Colonic mucosa (tissue), 4 donors: ENCODE measurements at regions not wholly inside any gene's neighbourhood (a gene's known extent, or its start where the extent isn't known, plus 50 kb on each side); places are given as distances from the start of the nearest gene placed in this dataset.
A peak's percentile ranks its signal among the peaks of the same experiment; 100 is the strongest.

ENCODE experiments used
- DNase-seq: peaks from one replicate; pipeline ENCODE4 v3.0.0-alpha.2; 2020
- H3K27ac ChIP-seq: fragments of 200-600 bp; one replicate; pipeline ENCODE4 v1.8.0; 2021
- H3K27me3 ChIP-seq: fragments of 200-600 bp; one replicate; pipeline ENCODE4 v1.8.0; 2021
- H3K36me3 ChIP-seq: fragments of 200-600 bp; one replicate; pipeline ENCODE4 v1.8.0; 2021
- H3K4me1 ChIP-seq: fragments of 200-600 bp; one replicate; pipeline ENCODE4 v1.8.0; 2021; ENCODE audit warnings: mild to moderate bottlenecking
- H3K4me3 ChIP-seq: fragments of 200-600 bp; one replicate; pipeline ENCODE4 v1.8.0; 2021
- H3K9ac ChIP-seq, 2 donors: one replicate each; pipeline ENCODE4 v1.7.0; 2013; ENCODE audit warnings: control low read depth in 2 of 2, low read depth in 2 of 2, low read length in 2 of 2
- H3K9me3 ChIP-seq: fragments of 200-600 bp; one replicate; pipeline ENCODE4 v1.8.0; 2021
- CTCF ChIP-seq: fragments of 200-600 bp; IDR thresholded peaks from one replicate; pipeline ENCODE4 v1.8.0; 2022; ENCODE audit warnings: antibody characterized with exemption, mild to moderate bottlenecking
- intact Hi-C: fragments of 100-400 bp; cut with DNase I; formaldehyde crosslinking; loops from one replicate; pipeline ENCODE4 v1.14.1; 2022
- donor health status: healthy.
- donor health status: DM: no; HTN: no; CAD: no.
- donor health status: DM: no; HTN: no; CAD: no.

- no peak for TF ChIP-seq CTCF
- DNase-seq, result no peak
- intact Hi-C loops, result no loop called here
- H3K9me3 ChIP-seq, result no peaks in the 10 kb centered on the region
- no peaks in the 10 kb centered on the region for H3K27me3 ChIP-seq
- no peak overlapping the region for H3K4me3 ChIP-seq
- H3K36me3 ChIP-seq, result no peaks in the 10 kb centered on the region
- H3K9ac ChIP-seq, result no peak overlapping the region
- no peaks in the 10 kb centered on the region for H3K4me1 ChIP-seq
- H3K27ac ChIP-seq, result no peak overlapping the region
Observed at GRCh38 chr18:54775686-54776085, 52.6 kb upstream of the RAB27B start.

GRCh38 chr18:54776282-54776977, 51.8 kb upstream of the RAB27B start:
- H3K27ac ChIP-seq, result no peak overlapping the region

GRCh38 chr18:54777118-54777791, 51.0 kb upstream of the RAB27B start:
- Histone ChIP-seq H3K9ac (no peak overlapping the region), H3K27ac (peak overlapping the region; percentile 4)

More at GRCh38 chr18:54776282-54776977, 51.8 kb upstream of the RAB27B start:
- H3K36me3 ChIP-seq, result no peaks in the 10 kb centered on the region
- no peak overlapping the region for H3K9ac ChIP-seq
- H3K4me1 ChIP-seq, result no peaks in the 10 kb centered on the region
- TF ChIP-seq CTCF, result no peak
- no peak for DNase-seq
- H3K4me3 ChIP-seq, result no peak overlapping the region
- no peaks in the 10 kb centered on the region for H3K27me3 ChIP-seq
- H3K9me3 ChIP-seq, result no peaks in the 10 kb centered on the region
- intact Hi-C loops, result no loop called here

GRCh38 chr18:54777989-54778388, 50.3 kb upstream of the RAB27B start:
- no peak for TF ChIP-seq CTCF
- Histone ChIP-seq H3K4me1 (no peaks in the 10 kb centered on the region), H3K9ac (no peak overlapping the region), H3K27ac (no peak overlapping the region), H3K9me3 (no peaks in the 10 kb centered on the region), H3K4me3 (no peak overlapping the region), H3K27me3 (no peaks in the 10 kb centered on the region), H3K36me3 (no peaks in the 10 kb centered on the region)
- DNase-seq, result no peak
- intact Hi-C loops, result no loop called here

More at GRCh38 chr18:54777118-54777791, 51.0 kb upstream of the RAB27B start:
- Histone ChIP-seq H3K4me3 (no peak overlapping the region), H3K9me3 (no peaks in the 10 kb centered on the region), H3K27me3 (no peaks in the 10 kb centered on the region), H3K4me1 (no peaks in the 10 kb centered on the region), H3K36me3 (no peaks in the 10 kb centered on the region)
- no peak for DNase-seq
- TF ChIP-seq CTCF, result no peak
- intact Hi-C loops, result no loop called here
